ENCODE measurements at regions not wholly inside any gene's neighbourhood (a gene's known extent, or its start where the extent isn't known, plus 50 kb on each side); places are given as distances from the start of the nearest gene placed in this dataset.

- TF ChIP-seq POLR2AphosphoS5 (IDR thresholded peaks at IDR 0.05; ENCODE audit: borderline replicate concordance, low read depth, low read length) (no peak), EZH2 (IDR thresholded peaks at IDR 0.05) (no peak)
Measured at GRCh38 chr18:10195529-10195928, 258.9 kb upstream of the APCDD1 start.
